Fibroblast of the aortic adventitia (primary cell): ENCODE measurements at regions not wholly inside any gene's neighbourhood (a gene's known extent, or its start where the extent isn't known, plus 50 kb on each side); places are given as distances from the start of the nearest gene placed in this dataset.

Source experiments
- DNase-seq: peaks from one replicate; pipeline ENCODE4 v3.0.0-alpha.2; 2010; ENCODE audit warnings: low read depth
- H3K4me3 ChIP-seq: 2 replicates; pipeline ENCODE4 v1.5.1; 2011; ENCODE audit warnings: low read depth, mild to moderate bottlenecking, control low read depth, low read length, moderate library complexity
- TF ChIP-seq, protein P1 (sequence below): IDR thresholded peaks from 2 replicates; pipeline ENCODE4 v1.5.1; 2011; ENCODE audit warnings: mild to moderate bottlenecking, low read length, control low read depth, inconsistent platforms; ENCODE audit not compliant: insufficient read depth

DNA sequence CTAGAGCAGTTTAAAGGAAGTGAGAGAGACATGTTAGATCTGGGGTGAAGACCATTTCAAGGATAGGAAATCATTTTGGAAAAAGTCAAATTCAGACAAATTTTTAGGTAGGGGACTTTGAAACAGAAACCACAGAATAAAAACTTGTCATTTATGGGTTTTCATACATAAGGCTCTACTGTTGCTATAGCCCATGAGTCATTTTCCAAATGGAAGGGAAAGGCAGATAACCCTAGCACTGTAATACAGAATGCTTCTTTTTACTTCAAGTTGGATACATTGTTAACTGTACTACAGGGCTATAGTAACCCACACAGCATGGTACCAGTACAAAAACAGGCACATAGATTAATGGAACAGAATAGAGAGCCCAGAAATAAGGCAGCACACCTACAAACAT lies 455.4 kb downstream of the EBF1 start:
- H3K4me3 ChIP-seq: no peak overlapping the region
- TF ChIP-seq, protein P1, sequence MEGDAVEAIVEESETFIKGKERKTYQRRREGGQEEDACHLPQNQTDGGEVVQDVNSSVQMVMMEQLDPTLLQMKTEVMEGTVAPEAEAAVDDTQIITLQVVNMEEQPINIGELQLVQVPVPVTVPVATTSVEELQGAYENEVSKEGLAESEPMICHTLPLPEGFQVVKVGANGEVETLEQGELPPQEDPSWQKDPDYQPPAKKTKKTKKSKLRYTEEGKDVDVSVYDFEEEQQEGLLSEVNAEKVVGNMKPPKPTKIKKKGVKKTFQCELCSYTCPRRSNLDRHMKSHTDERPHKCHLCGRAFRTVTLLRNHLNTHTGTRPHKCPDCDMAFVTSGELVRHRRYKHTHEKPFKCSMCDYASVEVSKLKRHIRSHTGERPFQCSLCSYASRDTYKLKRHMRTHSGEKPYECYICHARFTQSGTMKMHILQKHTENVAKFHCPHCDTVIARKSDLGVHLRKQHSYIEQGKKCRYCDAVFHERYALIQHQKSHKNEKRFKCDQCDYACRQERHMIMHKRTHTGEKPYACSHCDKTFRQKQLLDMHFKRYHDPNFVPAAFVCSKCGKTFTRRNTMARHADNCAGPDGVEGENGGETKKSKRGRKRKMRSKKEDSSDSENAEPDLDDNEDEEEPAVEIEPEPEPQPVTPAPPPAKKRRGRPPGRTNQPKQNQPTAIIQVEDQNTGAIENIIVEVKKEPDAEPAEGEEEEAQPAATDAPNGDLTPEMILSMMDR: no peak
- peak; percentile 15 for DNase-seq

DNA sequence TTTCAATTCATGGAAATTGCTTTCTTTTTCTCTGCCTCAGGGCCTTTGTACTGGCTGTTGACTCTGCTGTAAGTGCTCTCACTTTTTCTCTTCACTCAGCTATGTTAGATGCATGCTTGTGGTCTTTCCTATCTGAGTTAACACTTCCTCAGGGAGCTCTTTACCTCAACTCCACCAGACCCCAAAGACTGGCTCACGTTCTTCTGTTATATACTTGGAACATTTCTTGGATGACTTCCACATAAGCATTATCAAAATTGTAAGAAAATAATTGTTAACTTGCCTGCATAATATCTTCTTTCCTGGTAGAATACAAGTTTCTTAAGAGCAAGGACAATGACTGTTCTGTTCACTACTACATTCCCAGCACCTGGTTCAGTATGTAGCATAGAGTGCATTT lies 455.9 kb downstream of the EBF1 start:
- peak; percentile 8 for DNase-seq
- TF ChIP-seq, protein P1: no peak
- H3K4me3 ChIP-seq: no peak overlapping the region

DNA sequence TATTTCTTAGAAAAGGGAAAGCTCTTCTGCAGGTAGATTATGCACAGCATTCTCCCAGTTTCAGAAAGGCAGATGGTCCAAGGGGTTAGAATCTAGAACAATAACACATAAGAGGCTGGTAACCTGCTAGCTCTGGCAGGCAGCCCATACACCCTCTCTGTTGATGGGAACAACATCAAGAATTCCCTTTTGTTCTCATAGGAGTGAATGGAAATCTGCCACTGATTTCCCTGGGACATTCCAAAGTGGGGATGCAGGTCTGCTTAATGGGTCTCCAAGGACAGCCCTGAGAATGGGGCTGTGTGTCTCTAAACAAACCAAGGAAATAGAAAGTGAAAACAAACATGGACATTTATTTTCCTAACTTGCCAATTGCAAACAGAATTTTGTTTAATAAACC lies 456.8 kb downstream of the EBF1 start:
- TF ChIP-seq, protein P1: no peak
- DNase-seq: peak; percentile 3
- H3K4me3 ChIP-seq: no peak overlapping the region

DNA sequence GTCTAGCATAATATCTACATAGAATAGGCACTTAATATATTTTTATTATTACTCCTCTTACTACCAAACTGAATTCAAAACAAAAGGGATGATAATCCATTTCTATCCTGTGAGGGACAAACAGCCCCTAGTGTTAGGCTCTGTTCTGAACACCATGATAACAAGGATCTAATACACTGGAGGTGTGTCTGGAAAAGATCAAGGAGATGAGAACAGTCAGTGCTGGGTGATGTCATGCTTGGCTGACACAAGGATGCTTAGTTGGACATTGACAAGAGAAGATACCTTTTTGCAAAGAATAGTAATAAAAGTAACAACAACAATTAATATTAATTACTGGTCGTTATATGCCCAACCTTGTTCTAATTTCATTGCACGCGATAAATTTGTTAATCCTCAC lies 458.7 kb downstream of the EBF1 start:
- no peak for DNase-seq
- TF ChIP-seq, protein P1: no peak
- H3K4me3 ChIP-seq: no peak overlapping the region

DNA sequence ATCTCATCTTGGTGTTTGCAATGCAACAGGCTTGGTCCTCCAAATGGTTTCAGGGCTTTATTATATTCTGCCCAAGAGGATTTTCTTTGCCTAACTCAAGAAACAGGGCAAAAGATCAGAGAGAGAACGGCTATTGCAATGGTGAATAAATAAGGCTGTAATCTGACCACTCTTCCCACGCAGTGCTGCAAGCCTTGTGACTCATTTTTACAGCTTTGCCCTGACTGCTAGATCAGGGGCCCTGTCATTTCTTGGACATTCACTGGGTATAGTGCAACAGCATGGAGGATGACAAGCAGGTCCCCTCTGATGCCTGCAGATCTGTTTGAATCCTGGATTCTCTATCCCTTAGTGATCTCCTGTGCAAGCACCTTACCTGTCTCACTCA lies 459.1 kb downstream of the EBF1 start:
- TF ChIP-seq, protein P1: no peak

DNA sequence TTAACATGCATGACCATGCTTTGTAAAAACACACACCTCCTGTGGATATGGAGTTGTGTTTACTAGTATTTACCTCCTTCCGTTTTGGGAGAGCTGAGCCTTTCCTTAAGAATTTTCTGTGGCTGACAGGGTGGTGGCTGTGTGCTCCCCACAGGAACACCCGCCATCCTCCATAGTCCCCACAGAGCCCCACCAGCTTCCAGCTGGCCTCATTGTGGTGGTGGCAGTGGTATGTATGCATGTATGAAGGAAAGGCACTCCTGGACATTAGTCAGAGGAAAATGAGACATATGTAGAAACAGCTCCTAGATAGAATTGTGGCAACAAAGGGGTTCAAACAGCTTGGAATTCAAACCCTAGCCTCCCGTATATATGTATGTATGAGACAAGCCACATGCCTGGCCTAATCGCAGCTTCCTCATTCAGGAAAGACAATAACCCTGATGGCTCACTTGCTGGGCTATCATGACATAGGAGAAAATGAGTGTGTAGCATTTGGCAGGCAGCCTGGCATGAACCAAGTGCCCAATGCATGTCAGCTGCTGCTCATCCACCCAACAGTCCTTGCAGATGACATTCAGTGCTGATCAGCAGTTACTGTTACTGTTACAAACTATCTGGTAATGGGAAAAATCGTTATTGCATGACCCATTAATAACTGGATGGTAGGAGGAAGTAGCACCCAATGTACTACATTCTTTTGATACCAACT lies 459.7 kb downstream of the EBF1 start:
- DNase-seq: peak; percentile 35
- no peak overlapping the region for H3K4me3 ChIP-seq
- TF ChIP-seq, protein P1: no peak

More for the DNA sequence above, 459.1 kb downstream of the EBF1 start:
- H3K4me3 ChIP-seq: no peak overlapping the region
- DNase-seq: peak; percentile 45

DNA sequence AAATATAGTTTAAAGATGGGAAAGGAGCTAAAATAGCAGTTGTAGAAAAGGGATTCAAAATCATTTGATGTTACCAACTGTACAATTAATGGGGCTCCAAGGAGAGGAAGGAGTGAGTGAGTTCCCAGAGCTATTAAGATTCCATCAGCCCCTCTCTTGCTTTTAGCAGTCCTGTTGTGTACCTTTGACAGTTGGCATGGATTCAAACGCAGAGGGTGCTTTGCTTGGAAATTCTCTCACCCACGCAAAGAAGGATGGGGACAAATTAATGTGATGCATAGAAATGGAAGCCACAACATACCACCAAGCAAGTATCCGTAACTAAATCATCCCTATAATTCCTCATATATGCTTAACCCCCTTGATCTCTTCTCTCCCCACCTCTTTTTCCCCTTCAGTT lies 461.3 kb downstream of the EBF1 start:
- TF ChIP-seq, protein P1: no peak
- DNase-seq: no peak
- no peak overlapping the region for H3K4me3 ChIP-seq
